Neuronal stem cell (in vitro differentiated cells): ENCODE measurements at regions not wholly inside any gene's neighbourhood (a gene's known extent, or its start where the extent isn't known, plus 50 kb on each side); places are given as distances from the start of the nearest gene placed in this dataset.

Experiments used
- DNase-seq: peaks from one replicate; pipeline ENCODE4 v3.0.0-alpha.2; 2013; ENCODE audit warnings: low spot score
- H2AFZ ChIP-seq: one replicate; pipeline ENCODE4 v1.6.1; 2013; ENCODE audit warnings: mild to moderate bottlenecking, low read length, inconsistent platforms
- H2AK5ac ChIP-seq: 2 replicates; pipeline ENCODE4 v1.6.1; 2013; ENCODE audit warnings: low read depth, mild to moderate bottlenecking, inconsistent platforms, low read length, moderate library complexity, mixed read lengths
- H2BK120ac ChIP-seq: 2 replicates; pipeline ENCODE4 v1.6.1; 2013; ENCODE audit warnings: low read depth, mild to moderate bottlenecking, inconsistent platforms, low read length, moderate library complexity, mixed read lengths
- H2BK12ac ChIP-seq: one replicate; pipeline ENCODE4 v1.6.1; 2013; ENCODE audit warnings: low read length, inconsistent platforms
- H2BK15ac ChIP-seq: 2 replicates; pipeline ENCODE4 v1.6.1; 2013; ENCODE audit warnings: mild to moderate bottlenecking, low read length, inconsistent platforms, mixed read lengths
- H2BK5ac ChIP-seq: one replicate; pipeline ENCODE4 v1.6.1; 2013; ENCODE audit warnings: inconsistent platforms, mild to moderate bottlenecking, low read length, moderate library complexity
- H3K14ac ChIP-seq: one replicate; pipeline ENCODE4 v1.6.1; 2013; ENCODE audit warnings: low read length, inconsistent platforms
- H3K18ac ChIP-seq: 2 replicates; pipeline ENCODE4 v1.6.1; 2013; ENCODE audit warnings: low read length, inconsistent platforms
- H3K23ac ChIP-seq: 2 replicates; pipeline ENCODE4 v1.6.1; 2013; ENCODE audit warnings: low read depth, mild to moderate bottlenecking, mixed read lengths, low read length, inconsistent platforms; ENCODE audit not compliant: poor library complexity
- H3K27ac ChIP-seq: replicated peaks from 3 replicates; pipeline ENCODE4 v1.5.1; 2013; ENCODE audit warnings: low read length, inconsistent platforms
- H3K27me3 ChIP-seq, 3 experiments: 2 replicates each; pipeline ENCODE4 v1.6.1; 2013; ENCODE audit warnings: low read length in 3 of 3, mild to moderate bottlenecking in 2 of 3, inconsistent platforms in 1 of 3, low read depth in 1 of 3, mixed read lengths in 1 of 3, moderate library complexity in 1 of 3; ENCODE audit not compliant: control insufficient read depth in 3 of 3, insufficient read depth in 3 of 3
- H3K36me3 ChIP-seq, 2 donors: replicated peaks in 1 of 2; 2 replicates each; pipeline ENCODE4 v1.6.1; 2013; ENCODE audit warnings: low read length in 2 of 2; ENCODE audit not compliant: control insufficient read depth in 2 of 2, insufficient read depth in 2 of 2
- H3K4ac ChIP-seq: 2 replicates; pipeline ENCODE4 v1.6.1; 2013; ENCODE audit warnings: inconsistent platforms, mild to moderate bottlenecking, low read length, moderate library complexity
- H3K4me1 ChIP-seq, 2 donors: 1 replicate in 1 of 2; 2 replicates in 1 of 2; pipeline ENCODE4 v1.6.1; 2013; ENCODE audit warnings: low read length in 2 of 2, low read depth in 1 of 2; ENCODE audit not compliant: control insufficient read depth in 2 of 2, insufficient read depth in 1 of 2
- H3K4me2 ChIP-seq: one replicate; pipeline ENCODE4 v1.6.1; 2013; ENCODE audit warnings: mild to moderate bottlenecking, low read length, inconsistent platforms; ENCODE audit not compliant: insufficient read depth, poor library complexity, severe bottlenecking
- H3K4me3 ChIP-seq, 2 donors: 2 replicates each; pipeline ENCODE4 v1.5.1; 2013; ENCODE audit warnings: low read length in 2 of 2, mild to moderate bottlenecking in 2 of 2, inconsistent platforms in 1 of 2, moderate library complexity in 1 of 2
- H3K79me1 ChIP-seq: one replicate; pipeline ENCODE4 v1.6.1; 2013; ENCODE audit warnings: low read depth, mild to moderate bottlenecking, inconsistent platforms, low read length, moderate library complexity
- H3K9ac ChIP-seq: one replicate; pipeline ENCODE4 v1.6.1; 2013; ENCODE audit warnings: mild to moderate bottlenecking, low read depth, low read length, inconsistent platforms; ENCODE audit not compliant: poor library complexity
- H3K9me3 ChIP-seq, 2 donors: replicated peaks in 1 of 2; 2 replicates each; pipeline versions ENCODE3 to v1.6.1; 2013; ENCODE audit warnings: low read length in 2 of 2, mild to moderate bottlenecking in 2 of 2, inconsistent platforms in 1 of 2, low read depth in 1 of 2, mixed read lengths in 1 of 2, moderate library complexity in 1 of 2; ENCODE audit not compliant: control insufficient read depth in 2 of 2, insufficient read depth in 1 of 2
- H4K8ac ChIP-seq: one replicate; pipeline ENCODE4 v1.6.1; 2013; ENCODE audit warnings: low read depth, mild to moderate bottlenecking, inconsistent platforms, low read length, moderate library complexity
- H4K91ac ChIP-seq: one replicate; pipeline ENCODE4 v1.6.1; 2013; ENCODE audit warnings: low read length, low read depth, mild to moderate bottlenecking, inconsistent platforms; ENCODE audit not compliant: poor library complexity
- WGBS, 2 donors: extraction: QIAGEN DNeasy Blood & Tissue Kit; methylation state at CpG; one replicate each; pipeline ENCODE4 v1.1.7; 2013; ENCODE audit warnings: missing lambda C conversion rate in 2 of 2, mixed read lengths in 1 of 2; ENCODE audit not compliant: insufficient read length in 2 of 2, insufficient replicate concordance in 1 of 2; ENCODE audit errors: extremely low coverage in 2 of 2; 5-methylcytosine and 5-hydroxymethylcytosine counted together

DNA sequence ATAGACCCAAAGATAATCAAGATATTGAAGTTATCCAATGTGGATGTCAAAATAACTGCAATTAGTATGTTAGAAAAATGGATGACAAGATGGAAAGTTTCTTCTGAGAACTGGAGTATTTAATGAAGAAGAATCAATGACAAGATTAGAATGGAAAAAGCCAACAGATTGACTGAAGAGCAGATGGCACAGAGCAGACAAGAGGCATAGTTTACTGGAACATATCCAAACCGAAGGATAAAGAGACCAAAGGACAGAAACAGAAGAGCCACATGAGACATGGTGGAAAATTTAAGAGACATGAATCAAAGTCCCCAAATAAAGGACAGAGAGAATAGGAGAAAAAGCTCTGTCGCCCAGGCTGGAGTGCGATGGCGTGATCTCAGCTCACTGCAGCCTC, 89.6 kb upstream of the RXFP2 start:
- Histone ChIP-seq H3K4me1 (no peaks in the 10 kb centered on the region), H3K9me3 (no peaks in the 10 kb centered on the region), H3K14ac (no peak overlapping the region), H2AFZ (no peak overlapping the region), H3K18ac (no peak overlapping the region), H3K4me2 (no peak overlapping the region), H2BK12ac (no peak overlapping the region), H3K23ac (no peak overlapping the region), H3K9ac (no peak overlapping the region), H2BK5ac (no peak overlapping the region), H2AK5ac (no peak overlapping the region), H3K4ac (no peak overlapping the region), H3K27ac (no peak overlapping the region), H3K27me3 (peaks cover 0 to 2% (median 0%) of the 10 kb centered on the region in 3 experiments), H2BK120ac (no peak overlapping the region), H3K4me3 (no peak overlapping the region), H4K91ac (no peak overlapping the region), H2BK15ac (no peak overlapping the region), H3K79me1 (no peaks in the 10 kb centered on the region), H4K8ac (no peak overlapping the region), H3K36me3 (no peaks in the 10 kb centered on the region)
- no peak for DNase-seq
- no CpG with 5 or more reads among the region's 4 CpGs for WGBS, 2 donors

DNA sequence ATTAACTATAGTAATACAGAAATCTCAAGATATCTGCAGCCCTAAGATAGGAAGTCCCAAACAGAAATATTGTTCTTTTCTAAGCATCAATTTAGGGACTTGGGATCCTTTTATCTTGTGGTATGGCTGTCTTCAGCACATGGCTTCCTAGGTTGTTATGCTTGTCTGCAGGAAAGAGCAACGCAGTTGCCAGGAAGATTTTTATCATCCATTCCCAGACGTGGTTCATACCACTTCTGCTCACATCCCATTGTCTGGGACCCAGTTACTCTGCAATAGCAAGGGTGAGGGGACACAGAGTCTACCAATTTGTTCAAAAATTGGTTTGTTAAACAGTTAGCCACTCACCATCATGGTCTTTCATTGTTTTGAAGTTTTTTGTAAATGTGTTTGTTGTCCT, 85.6 kb upstream of the RXFP2 start:
- Histone ChIP-seq H3K79me1 (no peaks in the 10 kb centered on the region), H3K4me2 (no peak overlapping the region), H2AK5ac (no peak overlapping the region), H2BK5ac (no peak overlapping the region), H3K36me3 (no peaks in the 10 kb centered on the region), H2AFZ (no peak overlapping the region), H3K4me3 (no peak overlapping the region), H3K4me1 (no peaks in the 10 kb centered on the region), H4K91ac (no peak overlapping the region), H4K8ac (no peak overlapping the region), H3K23ac (no peak overlapping the region), H2BK15ac (no peak overlapping the region), H3K27ac (no peak overlapping the region), H3K14ac (no peak overlapping the region), H3K27me3 (peaks cover 0 to 2% (median 0%) of the 10 kb centered on the region in 3 experiments), H2BK12ac (no peak overlapping the region), H3K4ac (no peak overlapping the region), H3K9ac (no peak overlapping the region), H3K9me3 (no peaks in the 10 kb centered on the region), H3K18ac (no peak overlapping the region), H2BK120ac (no peak overlapping the region)
- no peak for DNase-seq
- no CpG with 5 or more reads among the region's 2 CpGs for WGBS, 2 donors

DNA sequence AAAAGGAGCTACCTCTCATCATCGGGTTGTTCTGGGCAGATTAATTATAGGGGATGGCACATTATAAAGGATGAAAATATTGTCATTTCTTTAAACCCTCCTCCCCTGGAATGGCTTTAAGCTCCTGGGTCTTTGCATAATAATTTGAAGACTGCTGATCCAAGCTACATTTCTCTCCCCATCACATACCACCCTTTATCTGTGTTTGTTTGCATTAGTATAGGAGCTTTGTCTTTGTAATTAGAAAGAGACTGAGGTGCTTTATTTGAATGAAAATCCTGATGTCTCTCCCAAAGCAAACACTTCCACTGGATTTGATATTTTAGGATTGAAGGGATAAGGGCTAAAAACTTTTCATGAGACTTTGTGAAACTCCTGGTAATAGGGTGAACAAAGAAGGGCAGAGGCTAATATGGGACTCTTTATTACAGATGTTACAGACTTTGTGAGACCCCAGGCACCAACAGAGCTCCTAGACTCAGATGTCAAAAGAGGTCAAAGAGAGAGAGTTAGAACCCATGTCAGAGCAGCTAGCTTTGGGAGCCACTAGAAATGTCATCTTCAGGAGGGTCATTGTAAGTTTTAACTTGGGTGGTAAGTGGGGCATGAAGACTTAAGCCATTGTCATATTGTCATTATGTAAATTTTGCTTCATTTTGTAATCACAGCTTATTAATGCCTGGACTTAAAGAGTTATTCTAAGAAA, 75.3 kb upstream of the RXFP2 start:
- Histone ChIP-seq H4K8ac (no peak overlapping the region), H3K14ac (no peak overlapping the region), H2BK15ac (no peak overlapping the region), H3K4ac (no peak overlapping the region), H3K36me3 (no peaks in the 10 kb centered on the region), H3K18ac (no peak overlapping the region), H3K4me1 (peaks cover 0 to 2% of the 10 kb centered on the region in 2 donors), H3K9ac (no peak overlapping the region), H3K23ac (no peak overlapping the region), H3K27ac (no peak overlapping the region), H3K4me2 (no peak overlapping the region), H2BK120ac (no peak overlapping the region), H2AFZ (no peak overlapping the region), H2AK5ac (no peak overlapping the region), H3K27me3 (no peaks in the 10 kb centered on the region), H2BK5ac (no peak overlapping the region), H4K91ac (no peak overlapping the region), H3K79me1 (no peaks in the 10 kb centered on the region), H2BK12ac (no peak overlapping the region), H3K4me3 (no peak overlapping the region), H3K9me3 (no peaks in the 10 kb centered on the region)
- WGBS, 2 donors: no CpG with 5 or more reads among the region's 1 CpG
- DNase-seq: no peak

DNA sequence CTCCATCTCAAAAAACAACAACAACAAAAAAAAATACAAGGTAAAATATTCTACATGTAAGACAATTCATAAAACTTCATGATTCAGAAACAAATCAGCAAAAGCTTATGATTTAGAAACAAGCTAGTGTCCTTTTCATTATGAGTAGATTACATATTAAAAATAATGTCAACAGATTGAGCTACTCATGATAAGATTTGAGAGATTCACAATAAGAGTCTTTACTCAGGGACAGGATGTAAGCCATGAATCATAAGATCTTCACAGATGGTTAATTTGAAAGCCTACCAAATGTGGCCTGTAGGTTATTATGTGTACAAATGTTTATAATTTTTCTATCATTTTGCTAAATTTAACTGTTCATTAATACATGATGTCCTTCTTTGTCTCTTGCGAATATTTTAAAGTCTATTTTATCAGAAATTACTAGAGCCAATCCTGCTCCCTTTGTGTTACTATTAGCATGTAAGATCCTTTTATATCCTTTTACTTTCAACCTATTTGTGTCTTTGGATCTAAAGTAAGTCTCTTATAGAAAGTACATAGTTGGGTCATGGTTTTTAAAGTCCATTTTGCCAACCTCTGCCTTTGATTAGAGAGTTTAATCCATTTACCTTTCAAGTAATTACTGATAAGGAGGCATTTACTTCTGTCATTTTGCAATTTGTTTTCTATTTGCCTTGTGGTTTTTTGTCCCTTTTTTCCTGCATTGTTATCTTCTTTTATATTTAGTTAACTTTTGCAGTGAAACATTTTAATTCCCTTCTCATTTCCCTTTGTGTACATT, 68.3 kb upstream of the RXFP2 start:
- H2BK5ac ChIP-seq: no peak overlapping the region
- H3K9me3 ChIP-seq: no peaks in the 10 kb centered on the region
- H3K36me3 ChIP-seq: no peaks in the 10 kb centered on the region
- H2AFZ ChIP-seq: no peak overlapping the region
- H3K4me2 ChIP-seq: no peak overlapping the region
- DNase-seq: no peak
- H3K27me3 ChIP-seq: peaks cover 0 to 3% (median 0%) of the 10 kb centered on the region in 3 experiments
- H2BK120ac ChIP-seq: no peak overlapping the region
- no peak overlapping the region for H3K27ac ChIP-seq
- H3K18ac ChIP-seq: no peak overlapping the region
- H3K4me1 ChIP-seq: no peaks in the 10 kb centered on the region
- H3K4ac ChIP-seq: no peak overlapping the region
- no peak overlapping the region for H3K4me3 ChIP-seq
- H2BK12ac ChIP-seq: no peak overlapping the region
- no peak overlapping the region for H3K23ac ChIP-seq
- H2AK5ac ChIP-seq: no peak overlapping the region
- H3K79me1 ChIP-seq: no peaks in the 10 kb centered on the region
- no peak overlapping the region for H4K8ac ChIP-seq
- no peak overlapping the region for H3K14ac ChIP-seq
- no peak overlapping the region for H3K9ac ChIP-seq
- H2BK15ac ChIP-seq: no peak overlapping the region
- no CpG with 5 or more reads among the region's 1 CpG for WGBS, 2 donors
- no peak overlapping the region for H4K91ac ChIP-seq
